Left ventricle myocardium inferior (tissue), 1 donor: ENCODE measurements at regions not wholly inside any gene's neighbourhood (a gene's known extent, or its start where the extent isn't known, plus 50 kb on each side); places are given as distances from the start of the nearest gene placed in this dataset.

Source experiments
- DNase-seq: peaks from one replicate; pipeline ENCODE4 v3.0.0-alpha.2; 2020
- H3K27ac ChIP-seq: fragments of 200-600 bp; replicated peaks from 2 replicates; pipeline ENCODE4 v1.8.0; 2021
- H3K27me3 ChIP-seq: fragments of 200-600 bp; 2 replicates; pipeline ENCODE4 v1.8.0; 2021; ENCODE audit warnings: low read depth
- H3K36me3 ChIP-seq: fragments of 200-600 bp; 2 replicates; pipeline ENCODE4 v1.8.0; 2021
- H3K4me1 ChIP-seq: fragments of 200-600 bp; 2 replicates; pipeline ENCODE4 v1.8.0; 2021
- H3K4me3 ChIP-seq: fragments of 200-600 bp; 2 replicates; pipeline ENCODE4 v1.8.0; 2021; ENCODE audit warnings: mild to moderate bottlenecking, moderate library complexity
- H3K9me3 ChIP-seq: fragments of 200-600 bp; replicated peaks from 2 replicates; pipeline ENCODE4 v1.8.0; 2021
- CTCF ChIP-seq: fragments of 200-600 bp; IDR thresholded peaks from 2 replicates; pipeline ENCODE4 v1.8.0; 2021; ENCODE audit warnings: antibody characterized with exemption, mild to moderate bottlenecking, borderline replicate concordance
- intact Hi-C: fragments of 100-400 bp; cut with micrococcal nuclease; formaldehyde crosslinking; loops from one replicate; pipeline ENCODE4 v1.11.0; 2022
- donor health status: DM: no; HTN: yes; CAD: no; lungs with severe emphysema.

DNA sequence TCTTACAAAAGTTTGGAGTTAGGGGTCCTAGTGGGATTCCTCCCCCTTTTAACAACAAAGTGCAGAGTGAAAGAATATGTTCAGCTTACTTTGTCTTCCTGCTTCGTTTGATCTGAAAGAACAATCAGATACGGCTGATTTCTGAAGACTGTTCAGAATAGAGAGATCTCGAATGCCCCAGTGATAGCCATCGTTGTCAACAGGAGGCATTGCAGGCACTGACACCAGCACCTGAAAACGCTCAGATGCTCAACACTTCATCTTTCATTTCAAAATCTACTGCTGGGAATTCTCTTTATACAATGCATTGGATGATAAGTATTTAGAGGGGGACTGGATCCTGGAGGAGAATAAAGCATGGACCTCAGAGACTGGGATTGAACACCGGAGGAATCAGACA is 186.3 kb upstream of the TENM3 start:
- no peak for DNase-seq
- Histone ChIP-seq H3K9me3 (no peaks in the 10 kb centered on the region), H3K27me3 (no peaks in the 10 kb centered on the region), H3K4me1 (no peaks in the 10 kb centered on the region), H3K4me3 (no peak overlapping the region), H3K27ac (no peak overlapping the region), H3K36me3 (no peaks in the 10 kb centered on the region)
- no peak for TF ChIP-seq CTCF
- intact Hi-C loops: no loop called here

- H3K4me3 ChIP-seq: no peak overlapping the region
- H3K4me1 ChIP-seq: no peaks in the 10 kb centered on the region
- intact Hi-C loops: no loop called here
- no peak for TF ChIP-seq CTCF
- no peak overlapping the region for H3K27ac ChIP-seq
- DNase-seq: no peak
- no peaks in the 10 kb centered on the region for H3K9me3 ChIP-seq
- H3K36me3 ChIP-seq: no peaks in the 10 kb centered on the region
- H3K27me3 ChIP-seq: peaks cover 21% of the 10 kb centered on the region
Observed at GRCh38 chr4:182062458-182062857, 180.7 kb upstream of the TENM3 start.

DNA sequence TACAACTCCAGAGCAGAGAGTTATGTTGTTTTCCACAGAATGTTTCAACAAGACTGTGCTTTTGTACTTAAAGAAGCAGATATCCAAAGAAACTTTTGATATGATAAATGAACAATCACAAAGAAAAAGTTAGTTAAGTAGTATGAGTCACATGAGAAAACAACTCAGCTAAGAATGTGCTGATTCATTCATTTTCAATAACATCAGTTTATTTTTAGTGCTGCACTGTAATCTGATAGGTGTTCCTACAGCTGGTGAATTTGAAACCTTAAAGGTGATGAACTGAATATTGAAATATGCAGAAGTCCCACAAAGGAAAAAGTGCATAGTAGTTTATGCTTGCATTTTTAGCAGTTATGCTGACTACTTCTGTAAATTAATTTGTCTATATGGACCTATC is 180.3 kb upstream of the TENM3 start:
- peaks cover 25% of the 10 kb centered on the region for H3K27me3 ChIP-seq
- H3K36me3 ChIP-seq: no peaks in the 10 kb centered on the region
- no peaks in the 10 kb centered on the region for H3K4me1 ChIP-seq
- TF ChIP-seq CTCF: no peak
- no peak for DNase-seq
- intact Hi-C loops: no loop called here
- no peak overlapping the region for H3K27ac ChIP-seq
- H3K9me3 ChIP-seq: no peaks in the 10 kb centered on the region
- H3K4me3 ChIP-seq: no peak overlapping the region

GRCh38 chr4:182063651-182064050 is 179.6 kb upstream of the TENM3 start:
- Histone ChIP-seq H3K36me3 (no peaks in the 10 kb centered on the region), H3K4me3 (no peak overlapping the region), H3K27ac (no peak overlapping the region), H3K9me3 (no peaks in the 10 kb centered on the region), H3K4me1 (no peaks in the 10 kb centered on the region), H3K27me3 (peaks cover 25% of the 10 kb centered on the region)
- intact Hi-C loops: no loop called here
- DNase-seq: no peak
- TF ChIP-seq CTCF: no peak

DNA sequence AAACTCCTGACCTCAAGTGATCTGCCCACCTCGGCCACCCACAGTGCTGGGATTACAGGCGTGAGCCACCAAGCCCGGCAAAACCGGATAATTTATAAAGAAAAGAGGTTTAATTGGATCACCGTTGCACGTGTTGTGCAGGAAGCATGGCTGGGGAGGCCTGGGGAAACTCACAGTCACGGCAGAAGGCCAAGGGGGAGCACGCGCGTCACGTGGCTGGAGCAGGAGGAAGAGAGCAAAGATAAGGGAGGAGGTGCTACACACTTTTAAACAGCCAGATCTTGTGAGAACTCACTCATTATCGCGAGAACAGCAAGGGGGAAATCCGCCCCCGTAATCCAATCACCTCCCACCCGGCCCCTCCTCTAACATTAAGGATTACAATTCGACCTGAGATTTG is 177.9 kb upstream of the TENM3 start:
- no peak for DNase-seq
- Histone ChIP-seq H3K27me3 (peaks cover 26% of the 10 kb centered on the region), H3K4me3 (no peak overlapping the region), H3K4me1 (no peaks in the 10 kb centered on the region), H3K27ac (no peak overlapping the region), H3K36me3 (no peaks in the 10 kb centered on the region), H3K9me3 (no peaks in the 10 kb centered on the region)
- intact Hi-C loops: no loop called here
- TF ChIP-seq CTCF: no peak

DNA sequence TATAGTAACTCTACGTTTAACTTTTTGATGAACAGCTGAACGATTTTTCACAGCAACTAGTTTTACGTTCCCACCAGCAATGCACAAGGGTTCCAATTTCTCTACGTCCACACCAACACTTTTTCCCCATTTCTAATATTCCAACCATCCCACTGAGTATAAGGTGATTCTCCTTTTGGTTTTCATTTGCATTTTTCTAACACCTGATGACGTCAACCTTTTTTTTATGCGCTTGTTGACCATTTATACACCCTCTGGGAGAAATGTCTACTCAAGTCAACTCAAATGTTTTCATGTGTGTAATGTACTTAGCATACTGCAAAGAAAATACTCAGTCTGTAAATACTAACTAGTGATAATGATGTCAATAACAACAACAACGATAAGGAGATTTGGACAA is 177.2 kb upstream of the TENM3 start:
- Histone ChIP-seq H3K27me3 (peaks cover 34% of the 10 kb centered on the region), H3K9me3 (no peaks in the 10 kb centered on the region), H3K36me3 (no peaks in the 10 kb centered on the region), H3K4me1 (no peaks in the 10 kb centered on the region), H3K27ac (no peak overlapping the region), H3K4me3 (no peak overlapping the region)
- intact Hi-C loops: no loop called here
- no peak for DNase-seq
- no peak for TF ChIP-seq CTCF
